ENCODE measurements at regions not wholly inside any gene's neighbourhood (a gene's known extent, or its start where the extent isn't known, plus 50 kb on each side); places are given as distances from the start of the nearest gene placed in this dataset.

GRCh38 chr10:130578532-130579289 lies 442.5 kb downstream of the GLRX3 start:
- 70 to 88% methylated on average over 6 to 11 of the region's 11 CpGs for WGBS, 2 donors (ENCODE audit: low coverage in 1 of 2)
- no peaks in the 10 kb centered on the region for H3K36me3 ChIP-seq

GRCh38 chr10:130579913-130580312 lies 443.7 kb downstream of the GLRX3 start:
- DNase-seq = no peak
- H3K9me3 ChIP-seq = no peaks in the 10 kb centered on the region
- H3K4me3 ChIP-seq = no peak overlapping the region
- no peak overlapping the region for H3K27ac ChIP-seq
- WGBS, 2 donors (ENCODE audit: low coverage in 1 of 2) = 63 to 70% methylated on average over 3 to 4 of the region's 4 CpGs
- intact Hi-C loops (cut with DNase I; ENCODE audit: low total_unique reads) (no loop called here), in situ Hi-C loops (cut with MboI; ENCODE audit: low pct_ligation_motif_present in 1 of 4, low pct_unique_long_range_greater_than_20kb in 1 of 4, low sequenced_read_pairs in 3 of 4) (no loop called here)
- TF ChIP-seq POLR2AphosphoS5 (IDR thresholded peaks at IDR 0.05) = no peak
- TF ChIP-seq POLR2A (IDR thresholded peaks at IDR 0.05) = no peak
- no peak for TF ChIP-seq EP300 (IDR thresholded peaks at IDR 0.05; ENCODE audit: low read depth)
- TF ChIP-seq CTCF (IDR thresholded peaks at IDR 0.05) = no peak
- no peaks in the 10 kb centered on the region for H3K27me3 ChIP-seq
- no peaks in the 10 kb centered on the region for H3K36me3 ChIP-seq
- no peaks in the 10 kb centered on the region for H3K4me1 ChIP-seq

More at GRCh38 chr10:130578532-130579289, 442.5 kb downstream of the GLRX3 start:
- H3K27ac ChIP-seq = no peak overlapping the region
- intact Hi-C loops (cut with DNase I; ENCODE audit: low total_unique reads) = no loop called here
- H3K4me1 ChIP-seq = no peaks in the 10 kb centered on the region
- in situ Hi-C loops (cut with MboI; ENCODE audit: low pct_ligation_motif_present in 1 of 4, low pct_unique_long_range_greater_than_20kb in 1 of 4, low sequenced_read_pairs in 3 of 4) = no loop called here
- no peaks in the 10 kb centered on the region for H3K27me3 ChIP-seq
- TF ChIP-seq CTCF (IDR thresholded peaks at IDR 0.05) = no peak
- no peak for TF ChIP-seq POLR2A (IDR thresholded peaks at IDR 0.05)
- no peak for TF ChIP-seq EP300 (IDR thresholded peaks at IDR 0.05; ENCODE audit: low read depth)
- no peak for TF ChIP-seq POLR2AphosphoS5 (IDR thresholded peaks at IDR 0.05)
- no peak for DNase-seq
- no peak overlapping the region for H3K4me3 ChIP-seq
- no peaks in the 10 kb centered on the region for H3K9me3 ChIP-seq

- no peaks in the 10 kb centered on the region for H3K36me3 ChIP-seq
- in situ Hi-C loops (cut with MboI; ENCODE audit: low pct_ligation_motif_present in 1 of 4, low pct_unique_long_range_greater_than_20kb in 1 of 4, low sequenced_read_pairs in 3 of 4) (no loop called here), intact Hi-C loops (cut with DNase I; ENCODE audit: low total_unique reads) (no loop called here)
- TF ChIP-seq EP300 (IDR thresholded peaks at IDR 0.05; ENCODE audit: low read depth) = no peak
- no peaks in the 10 kb centered on the region for H3K9me3 ChIP-seq
- H3K27ac ChIP-seq = no peak overlapping the region
- no peak overlapping the region for H3K4me3 ChIP-seq
- whole genome bisulfite sequencing, 2 donors (ENCODE audit: low coverage in 1 of 2) = 71 to 87% methylated on average over 3 to 5 of the region's 5 CpGs
- no peaks in the 10 kb centered on the region for H3K4me1 ChIP-seq
- no peak for DNase-seq
- H3K27me3 ChIP-seq = no peaks in the 10 kb centered on the region
These were observed 444.8 kb downstream of the GLRX3 start for GRCh38 chr10:130580975-130581374.

- in situ Hi-C loops (cut with MboI; ENCODE audit: low pct_ligation_motif_present in 1 of 4, low pct_unique_long_range_greater_than_20kb in 1 of 4, low sequenced_read_pairs in 3 of 4) (no loop called here), intact Hi-C loops (cut with DNase I; ENCODE audit: low total_unique reads) (no loop called here)
- H3K36me3 ChIP-seq = no peaks in the 10 kb centered on the region
- H3K4me3 ChIP-seq = no peak overlapping the region
- TF ChIP-seq CTCF (IDR thresholded peaks at IDR 0.05) = no peak
- no peak for TF ChIP-seq EP300 (IDR thresholded peaks at IDR 0.05; ENCODE audit: low read depth)
- TF ChIP-seq POLR2AphosphoS5 (IDR thresholded peaks at IDR 0.05) = no peak
- TF ChIP-seq POLR2A (IDR thresholded peaks at IDR 0.05) = no peak
- H3K27ac ChIP-seq = no peak overlapping the region
- no peak for DNase-seq
- 83 to 85% methylated on average over 1 to 4 of the region's 4 CpGs for WGBS, 2 donors (ENCODE audit: low coverage in 1 of 2)
- H3K27me3 ChIP-seq = no peaks in the 10 kb centered on the region
- H3K4me1 ChIP-seq = no peaks in the 10 kb centered on the region
- no peaks in the 10 kb centered on the region for H3K9me3 ChIP-seq
These were observed 451.5 kb downstream of the GLRX3 start for GRCh38 chr10:130587718-130588117.

- DNase-seq = no peak
- intact Hi-C loops (cut with DNase I; ENCODE audit: low total_unique reads) (no loop called here), in situ Hi-C loops (cut with MboI; ENCODE audit: low pct_ligation_motif_present in 1 of 4, low pct_unique_long_range_greater_than_20kb in 1 of 4, low sequenced_read_pairs in 3 of 4) (no loop called here)
- no peak for TF ChIP-seq POLR2A (IDR thresholded peaks at IDR 0.05)
- no peak for TF ChIP-seq POLR2AphosphoS5 (IDR thresholded peaks at IDR 0.05)
- TF ChIP-seq EP300 (IDR thresholded peaks at IDR 0.05; ENCODE audit: low read depth) = no peak
- TF ChIP-seq CTCF (IDR thresholded peaks at IDR 0.05) = no peak
- H3K4me3 ChIP-seq = no peak overlapping the region
- no peaks in the 10 kb centered on the region for H3K36me3 ChIP-seq
- no peaks in the 10 kb centered on the region for H3K9me3 ChIP-seq
- H3K27ac ChIP-seq = no peak overlapping the region
- H3K27me3 ChIP-seq = no peaks in the 10 kb centered on the region
- H3K4me1 ChIP-seq = no peaks in the 10 kb centered on the region
- 27% methylated on average over 2 to 9 of the region's 9 CpGs for WGBS, 2 donors (ENCODE audit: low coverage in 1 of 2)
These were observed 469.8 kb downstream of the GLRX3 start for GRCh38 chr10:130606001-130606405.
